Body of pancreas (tissue), 4 donors: ENCODE measurements at regions not wholly inside any gene's neighbourhood (a gene's known extent, or its start where the extent isn't known, plus 50 kb on each side); places are given as distances from the start of the nearest gene placed in this dataset.

Source experiments
- CTCF ChIP-seq, 7 experiments: fragments of 450-650 bp in 4 of 7; fragments of 200-600 bp in 3 of 7; sonication (generic) in 3 of 7; IDR thresholded peaks; one replicate each; pipeline ENCODE4 v1.5.1; 2016 to 2019; ENCODE audit warnings: antibody characterized with exemption in 7 of 7
- POLR2A ChIP-seq, 3 donors: fragments of 450-650 bp; IDR thresholded peaks; one replicate each; pipeline ENCODE4 v1.6.1; 2016; ENCODE audit warnings: antibody characterized with exemption in 3 of 3, mild to moderate bottlenecking in 2 of 3

GRCh38 chr3:152197451-152197850, 71.3 kb upstream of the MBNL1 start:
- TF ChIP-seq CTCF (IDR thresholded peaks at IDR 0.05): no peak
- TF ChIP-seq POLR2A (IDR thresholded peaks at IDR 0.05): no peak
